Right ventricle myocardium inferior (tissue), 1 donor: ENCODE measurements at regions not wholly inside any gene's neighbourhood (a gene's known extent, or its start where the extent isn't known, plus 50 kb on each side); places are given as distances from the start of the nearest gene placed in this dataset.

Experiments
- ATAC-seq: fragments of 200-7000 bp; cut with Tn5 transposase; one replicate; pipeline ENCODE4 v1.9.1; 2020; ENCODE audit warnings: mild to moderate bottlenecking, moderate library complexity
- DNase-seq: peaks from one replicate; pipeline ENCODE4 v3.0.0; 2021; ENCODE audit errors: missing footprints
- intact Hi-C: fragments of 100-400 bp; cut with DNase I; formaldehyde crosslinking; loops from one replicate; pipeline ENCODE4 v1.11.0; 2022
- donor health status: DM: no; HTN: yes; CAD: no; lungs with severe emphysema.

GRCh38 chr9:2340046-2340760, 281.4 kb upstream of the VLDLR start:
- intact Hi-C loops = no loop called here
- no peak for DNase-seq
- ATAC-seq = no peak

- intact Hi-C loops = no loop called here
- no peak for ATAC-seq
Measured at GRCh38 chr9:2341126-2341525, 280.5 kb upstream of the VLDLR start.

GRCh38 chr9:2341956-2342355, 279.6 kb upstream of the VLDLR start:
- no peak for ATAC-seq
- intact Hi-C loops = no loop called here
- no peak for DNase-seq

More at GRCh38 chr9:2341126-2341525, 280.5 kb upstream of the VLDLR start:
- no peak for DNase-seq

- DNase-seq (no peak), ATAC-seq (no peak)
- intact Hi-C loops = loop anchor here (1.0 kb wide), 1 partner anchor 269 kb away; no protein-coding TSS in a partner anchor
Measured at GRCh38 chr9:2343756-2344155, 277.8 kb upstream of the VLDLR start.

GRCh38 chr9:2344436-2344835, 277.2 kb upstream of the VLDLR start:
- intact Hi-C loops = loop anchor here (1.0 kb wide), 1 partner anchor 268 kb away; no protein-coding TSS in a partner anchor
- no peak for ATAC-seq
- no peak for DNase-seq

DNA sequence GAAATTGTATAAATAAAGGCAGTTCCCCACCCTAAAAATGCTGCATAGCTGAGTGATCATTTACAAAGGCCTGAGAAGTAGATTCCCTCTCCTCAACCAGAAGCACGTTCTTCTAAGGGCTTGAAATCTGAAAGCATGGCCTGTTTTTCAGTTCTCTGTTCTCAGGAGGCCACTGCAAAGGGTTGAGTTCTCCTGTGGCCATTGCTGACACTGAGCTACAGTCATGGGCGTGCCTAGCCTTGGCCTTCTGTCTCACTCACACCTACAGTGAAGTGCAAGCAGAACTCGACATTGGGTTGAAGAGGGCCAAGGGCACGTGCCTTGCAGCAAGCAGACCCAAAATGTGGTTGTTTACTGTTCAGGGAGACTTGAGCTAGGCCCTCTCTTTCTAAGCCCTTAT, 276.6 kb upstream of the VLDLR start:
- intact Hi-C loops = no loop called here
- ATAC-seq = no peak

DNA sequence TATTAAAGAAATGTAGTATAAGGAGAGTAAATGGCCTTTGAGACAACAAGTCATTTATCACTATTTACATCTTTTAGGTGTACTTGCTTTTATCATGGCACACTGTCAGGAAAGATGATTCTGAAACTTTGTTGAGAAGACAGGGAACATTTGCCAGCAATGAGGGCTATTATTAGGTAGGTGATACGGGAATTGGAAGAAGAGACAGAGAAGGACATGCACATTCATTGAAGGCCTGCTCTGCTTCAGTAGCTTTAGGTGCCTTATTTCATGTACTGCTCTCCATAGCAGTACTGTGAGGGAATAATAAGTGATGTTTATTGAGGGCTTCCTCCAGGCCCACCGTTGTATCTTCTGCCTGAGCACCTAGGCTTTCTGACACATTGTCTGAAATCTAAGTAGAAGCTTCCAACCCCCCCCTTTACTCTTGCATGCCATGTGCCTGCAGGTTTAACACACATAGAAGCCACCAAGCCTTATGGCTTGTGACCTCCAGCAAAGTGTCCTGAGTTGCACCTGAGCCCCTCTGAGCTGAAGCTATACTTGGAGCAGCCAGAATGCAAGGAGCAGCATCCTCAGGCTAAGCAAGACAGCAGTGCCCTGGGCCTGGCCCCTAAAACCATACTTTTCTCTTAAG, 275.2 kb upstream of the VLDLR start:
- DNase-seq (no peak), ATAC-seq (peak; percentile 69)
- intact Hi-C loops = no loop called here

More for the DNA sequence above, 276.6 kb upstream of the VLDLR start:
- no peak for DNase-seq

- DNase-seq (no peak), ATAC-seq (no peak)
- intact Hi-C loops = no loop called here
Measured at GRCh38 chr9:2351324-2351723, 270.3 kb upstream of the VLDLR start.

GRCh38 chr9:2354216-2354615, 267.4 kb upstream of the VLDLR start:
- DNase-seq = no peak
- intact Hi-C loops = no loop called here

GRCh38 chr9:2354856-2355696, 266.5 kb upstream of the VLDLR start:
- intact Hi-C loops = no loop called here
- ATAC-seq (no peak), DNase-seq (no peak)

More at GRCh38 chr9:2354216-2354615, 267.4 kb upstream of the VLDLR start:
- no peak for ATAC-seq

DNA sequence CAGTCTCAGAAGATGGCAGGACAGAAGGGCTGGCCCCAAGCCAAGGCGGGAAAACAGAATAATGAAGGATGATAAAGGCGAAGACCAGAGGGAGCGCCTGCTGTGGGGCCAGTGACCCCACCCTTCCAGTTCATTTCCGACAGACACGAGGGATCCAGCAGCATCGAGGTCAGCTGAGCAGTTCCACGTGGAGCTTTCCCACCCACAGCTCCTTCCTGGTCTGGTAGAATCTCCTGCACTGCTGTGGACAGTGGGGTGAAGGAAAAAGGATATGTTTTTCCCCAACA, 265.9 kb upstream of the VLDLR start:
- intact Hi-C loops = no loop called here
- no peak for ATAC-seq
- DNase-seq = no peak

- ATAC-seq (no peak), DNase-seq (no peak)
- intact Hi-C loops = no loop called here
Measured at GRCh38 chr9:2356041-2356790, 265.4 kb upstream of the VLDLR start.

DNA sequence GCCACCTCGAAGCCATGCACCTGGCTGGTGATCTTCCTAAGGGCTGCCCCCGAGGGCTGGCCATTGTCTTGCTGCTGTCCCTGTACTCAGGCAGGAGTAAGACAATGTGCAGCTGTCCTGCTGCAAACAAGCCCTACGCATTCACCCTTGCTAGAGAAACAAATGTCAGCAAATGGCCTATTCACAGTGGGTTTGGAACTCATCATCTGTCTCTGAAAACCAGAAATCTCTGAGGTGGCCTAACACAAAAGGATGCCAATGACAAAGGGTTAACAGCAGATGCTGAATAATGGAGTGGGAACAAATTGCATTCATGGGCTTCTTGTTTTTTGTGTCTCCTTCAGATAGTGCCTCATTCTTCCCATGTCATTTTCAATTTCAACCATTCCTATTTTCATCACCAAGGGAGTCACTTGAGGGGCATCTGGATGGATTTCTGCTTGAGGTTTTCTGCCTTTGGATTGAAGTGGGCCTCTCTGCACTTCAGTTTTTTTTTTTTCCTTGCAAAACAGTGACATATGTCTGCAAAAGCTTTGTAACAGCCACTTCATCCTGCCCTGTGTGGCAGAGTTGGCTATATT, 261.6 kb upstream of the VLDLR start:
- intact Hi-C loops = no loop called here

DNA sequence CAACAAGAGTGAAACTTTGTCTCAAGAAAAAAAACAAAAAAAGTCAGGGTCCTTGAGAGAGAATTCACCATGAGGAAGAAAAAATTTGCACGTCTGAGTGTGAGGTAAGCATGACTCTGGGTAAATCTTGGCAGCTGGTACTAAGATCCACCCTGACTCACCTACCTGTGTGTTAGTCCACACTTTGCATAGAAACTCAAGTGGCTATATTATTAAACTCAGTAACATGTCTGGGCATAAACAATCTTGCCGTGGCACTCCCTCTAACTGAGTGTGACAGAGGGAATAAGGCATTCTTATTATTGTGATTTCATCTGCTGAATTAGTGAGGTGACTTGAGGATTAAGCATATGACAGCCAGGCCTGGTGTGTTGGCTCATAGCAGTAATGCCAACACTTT, 259.4 kb upstream of the VLDLR start:
- DNase-seq (no peak), ATAC-seq (no peak)

More for the DNA sequence above, 261.6 kb upstream of the VLDLR start:
- DNase-seq (no peak), ATAC-seq (no peak)

DNA sequence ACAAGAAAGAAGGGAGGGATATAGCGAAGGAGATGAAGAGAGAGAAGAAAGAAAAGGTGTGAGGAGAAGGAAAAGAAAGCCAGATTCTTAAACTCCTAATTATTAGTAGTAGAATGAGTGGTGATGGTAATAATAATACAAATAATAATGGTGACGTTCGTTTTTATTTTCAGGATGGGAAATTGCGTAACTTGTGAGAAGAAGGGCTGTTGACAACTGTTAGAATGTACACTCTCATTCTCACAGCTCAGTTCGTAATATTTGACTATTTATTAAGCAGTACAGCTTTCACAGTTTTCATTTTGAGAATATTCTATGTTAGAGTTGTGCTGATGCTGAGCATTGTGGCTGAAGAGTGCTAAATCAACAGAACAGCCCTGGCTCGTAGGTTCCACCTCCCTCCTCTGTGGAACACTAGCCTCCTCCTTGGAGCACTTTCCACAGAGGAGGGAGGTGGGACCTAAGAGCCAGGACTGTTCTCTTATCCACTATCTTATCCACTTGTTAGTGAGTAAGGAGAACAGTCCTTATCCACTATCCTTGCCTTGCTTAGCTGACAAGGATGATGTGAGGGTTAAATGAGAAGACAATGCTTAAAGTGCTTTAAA, 258.3 kb upstream of the VLDLR start:
- DNase-seq (no peak), ATAC-seq (no peak)
- intact Hi-C loops = no loop called here

More for the DNA sequence above, 259.4 kb upstream of the VLDLR start:
- intact Hi-C loops = no loop called here

- intact Hi-C loops = no loop called here
Measured at GRCh38 chr9:2363781-2364180, 257.8 kb upstream of the VLDLR start.

GRCh38 chr9:2367970-2368369, 253.6 kb upstream of the VLDLR start:
- intact Hi-C loops = no loop called here
- ATAC-seq = no peak
- DNase-seq = no peak

More at GRCh38 chr9:2363781-2364180, 257.8 kb upstream of the VLDLR start:
- DNase-seq (no peak), ATAC-seq (no peak)

GRCh38 chr9:2373648-2374047, 247.9 kb upstream of the VLDLR start:
- intact Hi-C loops = no loop called here
- ATAC-seq (no peak), DNase-seq (no peak)
